HCT116 (cell line): ENCODE measurements at regions not wholly inside any gene's neighbourhood (a gene's known extent, or its start where the extent isn't known, plus 50 kb on each side); places are given as distances from the start of the nearest gene placed in this dataset.

ENCODE experiments used
- ATAC-seq: fragments of 200-7000 bp; cut with Tn5 transposase; 2 replicates; pipeline ENCODE4 v1.9.1; 2020; ENCODE audit warnings: mild to moderate bottlenecking, moderate library complexity
- BruUV-seq: library from RNA; stranded (reverse); fragments of 400-500 nt; replicated peaks from 2 replicates; lab custom pipeline; 2021; lab: Mats Ljungman, UMichigan
- CTCF ChIA-PET: fragments of 300-600 bp; sonication (Branson Sonifier 250); formaldehyde crosslinking; loops from one replicate; lab custom pipeline; 2021; ENCODE audit warnings: antibody characterized with exemption; lab: Charles Lee
- POLR2A ChIA-PET: fragments of 300-600, 350-600 bp; sonication (Branson Sonifier 250); formaldehyde crosslinking; loops from one replicate; lab custom pipeline; 2021; ENCODE audit warnings: antibody characterized with exemption; lab: Charles Lee
- RAD21 ChIA-PET, 2 experiments: fragments of 300-600 bp; sonication (Branson Sonifier 250); formaldehyde crosslinking; loops; one replicate each; lab custom pipeline; 2023; ENCODE audit warnings: low total read pairs in 2 of 2; ENCODE audit not compliant: uncharacterized antibody in 2 of 2, unreplicated experiment in 2 of 2, low non-redundant PET in 1 of 2; lab: Charles Lee
- DNase-seq: peaks from one replicate; pipeline ENCODE4 v3.0.0-alpha.2; 2010; ENCODE audit warnings: low read depth, low spot score
- H2AFZ ChIP-seq: fragments of 200-600 bp; shearing (Covaris generic), sonication (generic); 2 replicates; pipeline ENCODE4 v1.6.1; 2017; ENCODE audit warnings: low read depth, mixed run types, mixed read lengths, antibody characterized with exemption, low read length; ENCODE audit not compliant: poor library complexity, severe bottlenecking
- H3K27ac ChIP-seq: 2 replicates; pipeline ENCODE4 v1.5.1; 2012; ENCODE audit warnings: low read depth, low read length
- H3K27me3 ChIP-seq: fragments of 200-600 bp; sonication (generic); 2 replicates; pipeline ENCODE4 v1.6.1; 2016; ENCODE audit warnings: mixed run types, low read length, mixed read lengths; ENCODE audit not compliant: insufficient read depth
- H3K36me3 ChIP-seq, 2 experiments: fragments of 200-500 bp in 1 of 2; fragments of 200-600 bp in 1 of 2; sonication (Bioruptor generic) in 1 of 2; sonication (generic) in 1 of 2; 2 replicates each; pipeline versions ENCODE4 v1.5.1 to v1.6.1; 2014 to 2016; ENCODE audit warnings: low read length in 2 of 2, inconsistent platforms in 1 of 2, mixed read lengths in 1 of 2, mixed run types in 1 of 2; ENCODE audit not compliant: insufficient read depth in 2 of 2, control insufficient read depth in 1 of 2
- H3K4me1 ChIP-seq, 2 experiments: fragments of 200-600 bp in 1 of 2; sonication (generic) in 1 of 2; 2 replicates each; pipeline versions ENCODE4 v1.5.1 to v1.6.1; 2012 to 2017; ENCODE audit warnings: low read length in 2 of 2, inconsistent platforms in 1 of 2, mild to moderate bottlenecking in 1 of 2, mixed read lengths in 1 of 2, mixed run types in 1 of 2, moderate library complexity in 1 of 2; ENCODE audit not compliant: insufficient read depth in 2 of 2, control insufficient read depth in 1 of 2
- H3K4me2 ChIP-seq: fragments of 200-600 bp; sonication (generic); 2 replicates; pipeline ENCODE4 v1.6.1; 2017; ENCODE audit warnings: mixed run types, low read length, mixed read lengths
- H3K4me3 ChIP-seq, 2 experiments: fragments of 200-600 bp in 1 of 2; sonication (generic) in 1 of 2; replicated peaks in 1 of 2; 2 replicates each; pipeline ENCODE4 v1.5.1; 2011 to 2016; ENCODE audit warnings: low read length in 2 of 2, control low read depth in 1 of 2, low read depth in 1 of 2, mild to moderate bottlenecking in 1 of 2, mixed read lengths in 1 of 2, mixed run types in 1 of 2
- H3K79me2 ChIP-seq: fragments of 200-600 bp; sonication (generic); 2 replicates; pipeline ENCODE4 v1.6.1; 2017; ENCODE audit warnings: mild to moderate bottlenecking, mixed run types, low read length, moderate library complexity, mixed read lengths; ENCODE audit not compliant: insufficient read depth
- H3K9ac ChIP-seq: fragments of 200-600 bp; sonication (generic); 2 replicates; pipeline ENCODE4 v1.6.1; 2016; ENCODE audit warnings: low read length, mixed read lengths
- H3K9me2 ChIP-seq: fragments of 200-600 bp; sonication (generic), shearing (Covaris generic); 2 replicates; pipeline ENCODE4 v1.6.1; 2017; ENCODE audit warnings: mixed run types, mild to moderate bottlenecking, moderate library complexity; ENCODE audit not compliant: insufficient read depth
- H3K9me3 ChIP-seq, 2 experiments: fragments of 200-500 bp in 1 of 2; fragments of 200-600 bp in 1 of 2; sonication (Bioruptor generic) in 1 of 2; sonication (generic) in 1 of 2; 2 replicates each; pipeline ENCODE4 v1.6.1; 2014 to 2017; ENCODE audit warnings: low read length in 2 of 2, mixed read lengths in 2 of 2, inconsistent platforms in 1 of 2, low read depth in 1 of 2, mild to moderate bottlenecking in 1 of 2, mixed run types in 1 of 2, moderate library complexity in 1 of 2; ENCODE audit not compliant: control insufficient read depth in 1 of 2, insufficient read depth in 1 of 2
- H4K20me1 ChIP-seq: fragments of 200-600 bp; sonication (generic), shearing (Covaris generic); 2 replicates; pipeline ENCODE4 v1.6.1; 2017; ENCODE audit warnings: mixed run types, mild to moderate bottlenecking, moderate library complexity; ENCODE audit not compliant: insufficient read depth
- CBX3 ChIP-seq: IDR thresholded peaks from 2 replicates; pipeline ENCODE4 v1.6.1; 2012; ENCODE audit warnings: low read depth
- EGR1 ChIP-seq: IDR thresholded peaks from 2 replicates; pipeline ENCODE4 v1.6.1; 2012; ENCODE audit warnings: low read depth
- RAD21 ChIP-seq: IDR thresholded peaks from 2 replicates; pipeline ENCODE4 v1.6.1; 2012; ENCODE audit warnings: low read depth, mild to moderate bottlenecking
- REST ChIP-seq: IDR thresholded peaks from 2 replicates; pipeline ENCODE4 v1.6.1; 2012; ENCODE audit warnings: low read depth
- ZNF274 ChIP-seq: fragments of 200-500 bp; sonication (Bioruptor generic); IDR thresholded peaks from 2 replicates; pipeline ENCODE4 v1.6.1; 2014; ENCODE audit warnings: mild to moderate bottlenecking, low read depth, low read length, inconsistent platforms
- intact Hi-C: fragments of 100-400 bp; cut with micrococcal nuclease; formaldehyde crosslinking; loops from 2 replicates; pipeline ENCODE4 v1.10.0; 2022

GRCh38 chr6:159103396-159104162 is 58.8 kb upstream of the TAGAP start:
- H3K27me3 ChIP-seq, result no peaks in the 10 kb centered on the region
- H3K9ac ChIP-seq, result no peak overlapping the region
- H3K4me1 ChIP-seq, result peaks cover 0 to 23% of the 10 kb centered on the region in 2 experiments; a peak in 2 of 4 replicates
- ATAC-seq (peak; percentile 37), DNase-seq (no peak)
- TF ChIP-seq ZNF274, result no peak
- no peak for TF ChIP-seq EGR1
- TF ChIP-seq CBX3, result no peak
- TF ChIP-seq REST, result no peak
- TF ChIP-seq RAD21, result no peak
- BruUV-seq, result no TSS peak
- intact Hi-C loops, result loop anchor here (1.0 to 10.0 kb wide), 4 partner anchors 61 to 399 kb away; no protein-coding TSS in a partner anchor
- no peaks in the 10 kb centered on the region for H3K9me2 ChIP-seq
- H3K4me3 ChIP-seq, result no peak overlapping the region
- H3K4me2 ChIP-seq, result peak overlapping the region; percentile 33
- no peak overlapping the region for H2AFZ ChIP-seq
- ChIA-PET RAD21 (interaction anchor here in 1 of 2 experiments (1.8 kb wide), 1 partner anchor 31 kb away, joined by 3 read pairs; no protein-coding TSS in a partner anchor), CTCF (interaction anchor here (1.3 to 2.0 kb wide), 5 partner anchors 31 to 397 kb away, joined by 5 to 10 read pairs (median 6); no protein-coding TSS in a partner anchor), POLR2A (interaction anchor here (0.8 kb wide), 1 partner anchor 132 kb away, joined by 3 read pairs; no protein-coding TSS in a partner anchor)
- H3K36me3 ChIP-seq, result no peaks in the 10 kb centered on the region
- H3K9me3 ChIP-seq, result no peaks in the 10 kb centered on the region
- no peaks in the 10 kb centered on the region for H3K79me2 ChIP-seq
- no peak overlapping the region for H3K27ac ChIP-seq
- H4K20me1 ChIP-seq, result no peaks in the 10 kb centered on the region
